ENCODE measurements at regions not wholly inside any gene's neighbourhood (a gene's known extent, or its start where the extent isn't known, plus 50 kb on each side); places are given as distances from the start of the nearest gene placed in this dataset.
"Not testable (repeated sequence)": the region's sequence is repeated elsewhere in the genome, so short reads cannot be mapped to it uniquely, and the experiment has no call there.

GRCh38 chrX:77223046-77223445, 224.1 kb upstream of the FGF16 start:
- DNase-seq (ENCODE audit: extremely low spot score), result no peak
- TF ChIP-seq, protein P1, sequence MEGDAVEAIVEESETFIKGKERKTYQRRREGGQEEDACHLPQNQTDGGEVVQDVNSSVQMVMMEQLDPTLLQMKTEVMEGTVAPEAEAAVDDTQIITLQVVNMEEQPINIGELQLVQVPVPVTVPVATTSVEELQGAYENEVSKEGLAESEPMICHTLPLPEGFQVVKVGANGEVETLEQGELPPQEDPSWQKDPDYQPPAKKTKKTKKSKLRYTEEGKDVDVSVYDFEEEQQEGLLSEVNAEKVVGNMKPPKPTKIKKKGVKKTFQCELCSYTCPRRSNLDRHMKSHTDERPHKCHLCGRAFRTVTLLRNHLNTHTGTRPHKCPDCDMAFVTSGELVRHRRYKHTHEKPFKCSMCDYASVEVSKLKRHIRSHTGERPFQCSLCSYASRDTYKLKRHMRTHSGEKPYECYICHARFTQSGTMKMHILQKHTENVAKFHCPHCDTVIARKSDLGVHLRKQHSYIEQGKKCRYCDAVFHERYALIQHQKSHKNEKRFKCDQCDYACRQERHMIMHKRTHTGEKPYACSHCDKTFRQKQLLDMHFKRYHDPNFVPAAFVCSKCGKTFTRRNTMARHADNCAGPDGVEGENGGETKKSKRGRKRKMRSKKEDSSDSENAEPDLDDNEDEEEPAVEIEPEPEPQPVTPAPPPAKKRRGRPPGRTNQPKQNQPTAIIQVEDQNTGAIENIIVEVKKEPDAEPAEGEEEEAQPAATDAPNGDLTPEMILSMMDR (IDR thresholded peaks at IDR 0.05; ENCODE audit: control extremely low read depth, extremely low read depth, low read depth, missing control alignments), result no peak
- CTCF ChIA-PET, result no interaction called here
- POLR2A ChIA-PET, result no interaction called here

DNA sequence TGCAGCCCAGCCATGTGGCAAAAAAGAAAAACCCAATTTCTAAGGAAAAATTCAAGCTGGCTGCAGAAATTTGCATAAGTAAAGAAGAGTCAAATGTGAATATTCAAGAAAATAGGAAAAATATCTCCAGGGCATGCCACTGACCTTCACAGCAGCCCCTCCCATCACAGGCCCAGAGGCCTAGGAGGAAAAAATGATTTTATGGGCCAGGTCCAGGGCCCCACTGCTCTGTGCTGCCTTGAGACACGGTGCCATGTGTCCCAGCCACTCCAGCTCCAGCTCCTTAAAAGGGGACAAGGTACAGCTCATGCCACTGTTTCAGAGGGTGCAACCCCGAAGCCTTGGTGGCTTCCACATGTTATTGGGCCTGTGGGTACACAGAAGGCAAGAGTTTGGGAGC, 182.7 kb upstream of the FGF16 start:
- no peak for DNase-seq (ENCODE audit: extremely low spot score)
- ChIA-PET POLR2A (no interaction called here), CTCF (no interaction called here)
- TF ChIP-seq, protein P1 (IDR thresholded peaks at IDR 0.05; ENCODE audit: control extremely low read depth, extremely low read depth, low read depth, missing control alignments), result no peak

GRCh38 chrX:77275392-77275791, 171.8 kb upstream of the FGF16 start:
- no peak for DNase-seq (ENCODE audit: extremely low spot score)
- POLR2A ChIA-PET, result no interaction called here
- TF ChIP-seq, protein P1 (IDR thresholded peaks at IDR 0.05; ENCODE audit: control extremely low read depth, extremely low read depth, low read depth, missing control alignments), result no peak
- CTCF ChIA-PET, result no interaction called here

GRCh38 chrX:77276742-77277141, 170.4 kb upstream of the FGF16 start:
- no peak for DNase-seq (ENCODE audit: extremely low spot score)
- ChIA-PET POLR2A (no interaction called here), CTCF (no interaction called here)
- TF ChIP-seq, protein P1 (IDR thresholded peaks at IDR 0.05; ENCODE audit: control extremely low read depth, extremely low read depth, low read depth, missing control alignments), result no peak

GRCh38 chrX:77277911-77278310, 169.3 kb upstream of the FGF16 start:
- DNase-seq (ENCODE audit: extremely low spot score), result no peak
- POLR2A ChIA-PET, result no interaction called here
- CTCF ChIA-PET, result no interaction called here
- TF ChIP-seq, protein P1 (IDR thresholded peaks at IDR 0.05; ENCODE audit: control extremely low read depth, extremely low read depth, low read depth, missing control alignments), result no peak

- POLR2A ChIA-PET; DNase-seq (ENCODE audit: extremely low spot score); CTCF ChIA-PET: not testable (repeated sequence)
Measured at GRCh38 chrX:77279373-77279772, 167.8 kb upstream of the FGF16 start.

DNA sequence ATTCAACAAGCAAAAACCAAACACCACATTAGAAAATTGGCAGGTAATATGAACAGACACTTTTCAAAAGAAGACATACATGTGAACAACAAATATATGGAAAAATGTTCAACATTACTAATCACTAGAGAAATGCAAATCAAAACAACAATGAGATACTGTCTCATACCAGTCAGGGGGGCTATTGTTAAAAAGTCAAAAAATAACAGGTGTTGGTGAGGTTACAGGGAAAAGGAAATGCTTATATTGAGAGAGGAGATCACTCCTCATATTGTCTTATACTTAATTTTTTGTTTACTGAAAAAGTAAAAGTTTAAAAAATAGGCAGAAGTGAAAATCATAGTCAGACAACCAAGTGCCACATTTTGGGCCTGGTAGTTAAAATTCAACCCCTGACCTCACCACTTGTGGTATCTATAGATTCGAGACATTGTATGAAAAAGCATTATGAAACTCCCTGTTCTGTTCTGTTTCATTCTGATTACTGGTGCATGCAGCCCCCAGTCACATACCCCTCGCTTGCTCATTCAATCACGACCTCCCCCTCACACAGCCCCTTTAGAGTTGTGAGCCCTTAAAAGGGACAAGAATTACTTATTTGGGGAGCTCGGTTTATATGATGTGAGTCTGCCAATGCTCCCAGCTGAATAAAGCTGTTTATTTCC, 153.7 kb upstream of the FGF16 start:
- POLR2A ChIA-PET, result no interaction called here
- DNase-seq (ENCODE audit: extremely low spot score), result no peak
- TF ChIP-seq, protein P1 (IDR thresholded peaks at IDR 0.05; ENCODE audit: control extremely low read depth, extremely low read depth, low read depth, missing control alignments), result no peak
- CTCF ChIA-PET, result no interaction called here

All from GM10248 (cell line).